Keratinocyte (primary cell): ENCODE measurements at regions not wholly inside any gene's neighbourhood (a gene's known extent, or its start where the extent isn't known, plus 50 kb on each side); places are given as distances from the start of the nearest gene placed in this dataset.

Experiments
- DNase-seq: peaks from one replicate; pipeline ENCODE4 v3.0.0-alpha.2; 2011; ENCODE audit warnings: low read depth, missing footprints, low spot score
- FAIRE-seq: peaks from 2 replicates; lab custom pipeline; 2011; peaks lifted over from hg19 to GRCh38; lab: Jason Lieb, UNC
- H2AFZ ChIP-seq: 2 replicates; pipeline ENCODE4 v1.6.0; 2012; ENCODE audit warnings: low read length, control low read depth, inconsistent platforms; ENCODE audit not compliant: control insufficient read depth
- H3K27ac ChIP-seq: 2 replicates; pipeline ENCODE4 v1.5.1; 2011; ENCODE audit warnings: low read length; ENCODE audit not compliant: control insufficient read depth, insufficient read depth
- H3K27me3 ChIP-seq: 3 replicates; pipeline ENCODE4 v1.6.0; 2011; ENCODE audit warnings: low read length; ENCODE audit not compliant: control insufficient read depth, insufficient read depth; ENCODE audit errors: extremely low read depth
- H3K36me3 ChIP-seq, 2 experiments: 2 replicates in 1 of 2; 3 replicates in 1 of 2; pipeline ENCODE4 v1.5.1; 2011; ENCODE audit warnings: low read length in 2 of 2, mild to moderate bottlenecking in 1 of 2; ENCODE audit not compliant: control insufficient read depth in 2 of 2, insufficient read depth in 2 of 2; ENCODE audit errors: extremely low read depth in 1 of 2
- H3K4me1 ChIP-seq: 3 replicates; pipeline ENCODE4 v1.5.1; 2011; ENCODE audit warnings: low read length; ENCODE audit not compliant: control insufficient read depth, insufficient read depth; ENCODE audit errors: extremely low read depth
- H3K4me2 ChIP-seq: 3 replicates; pipeline ENCODE4 v1.6.0; 2011; ENCODE audit warnings: low read depth, low read length; ENCODE audit not compliant: control insufficient read depth, insufficient read depth; ENCODE audit errors: extremely low read depth
- H3K4me3 ChIP-seq, 3 experiments: fragments of 200-600 bp in 1 of 3; sonication (generic) in 1 of 3; 2 replicates in 2 of 3; 3 replicates in 1 of 3; pipeline ENCODE4 v1.5.1; 2011 to 2016; ENCODE audit warnings: low read length in 3 of 3, mild to moderate bottlenecking in 3 of 3, control low read depth in 2 of 3, inconsistent platforms in 1 of 3, low read depth in 1 of 3, mixed read lengths in 1 of 3, mixed run types in 1 of 3, moderate library complexity in 1 of 3; ENCODE audit not compliant: control insufficient read depth in 2 of 3, insufficient read depth in 2 of 3; ENCODE audit errors: extremely low read depth in 1 of 3
- H3K79me2 ChIP-seq: 2 replicates; pipeline ENCODE4 v1.6.0; 2012; ENCODE audit warnings: low read length; ENCODE audit not compliant: control insufficient read depth, insufficient read depth
- H3K9ac ChIP-seq: 3 replicates; pipeline ENCODE4 v1.6.0; 2011; ENCODE audit warnings: low read length; ENCODE audit not compliant: control insufficient read depth, insufficient read depth; ENCODE audit errors: extremely low read depth
- H3K9me1 ChIP-seq: 3 replicates; pipeline ENCODE4 v1.6.0; 2011; ENCODE audit warnings: low read length; ENCODE audit not compliant: control insufficient read depth, insufficient read depth; ENCODE audit errors: extremely low read depth
- H3K9me3 ChIP-seq: 2 replicates; pipeline ENCODE4 v1.5.1; 2012; ENCODE audit warnings: low read depth, low read length; ENCODE audit not compliant: control insufficient read depth
- H4K20me1 ChIP-seq: 3 replicates; pipeline ENCODE4 v1.6.0; 2011; ENCODE audit warnings: low read length; ENCODE audit not compliant: control insufficient read depth, insufficient read depth; ENCODE audit errors: extremely low read depth
- EZH2 ChIP-seq: IDR thresholded peaks from one replicate; pipeline ENCODE4 v1.6.1; 2012; ENCODE audit warnings: inconsistent platforms, mild to moderate bottlenecking, low read length, moderate library complexity
- dilution Hi-C: fragments of 300-500 bp; cut with MboI; formaldehyde crosslinking; loops from one replicate; pipeline ENCODE4 v1.7.0; 2020; ENCODE audit warnings: low sequenced_read_pairs; ENCODE audit not compliant: extremely low pct_ligation_motif_present
- TF ChIP-seq, protein P1 (sequence below), 3 experiments: IDR thresholded peaks in 1 of 3; conservative IDR thresholded peaks in 1 of 3; optimal IDR thresholded peaks in 1 of 3; 2 replicates in 2 of 3; 3 replicates in 1 of 3; pipeline versions ENCODE3 to v1.5.1; 2011; ENCODE audit warnings: low read length in 3 of 3, mild to moderate bottlenecking in 3 of 3, moderate library complexity in 2 of 3, control low read depth in 1 of 3, inconsistent platforms in 1 of 3; ENCODE audit not compliant: insufficient read depth in 2 of 3; ENCODE audit errors: extremely low read depth in 1 of 3

DNA sequence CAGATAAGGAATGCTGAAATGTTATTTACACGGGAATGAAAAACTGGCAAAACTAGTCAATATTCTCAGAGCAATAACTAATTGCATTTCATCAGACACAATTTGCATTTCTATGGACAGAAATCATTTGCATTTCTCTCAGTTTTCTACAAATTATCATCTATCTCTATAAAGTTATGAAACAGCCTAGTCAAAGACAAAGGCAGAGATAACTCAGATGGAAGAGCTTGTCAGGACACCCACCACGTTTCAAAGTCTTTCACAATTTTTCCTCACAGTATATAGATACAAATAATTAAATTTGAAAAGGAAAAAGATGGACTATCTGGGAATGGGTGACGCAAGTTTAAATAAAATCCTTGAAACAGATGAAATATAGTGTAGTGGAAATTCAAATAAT lies 230.8 kb downstream of the GASK1B start:
- H3K36me3 ChIP-seq: no peaks in the 10 kb centered on the region
- no peak overlapping the region for H3K4me2 ChIP-seq
- no peaks in the 10 kb centered on the region for H3K27me3 ChIP-seq
- H3K9ac ChIP-seq: no peak overlapping the region
- no peak for DNase-seq
- no peaks in the 10 kb centered on the region for H3K4me1 ChIP-seq
- H3K4me3 ChIP-seq: no peak overlapping the region
- no peaks in the 10 kb centered on the region for H3K9me1 ChIP-seq
- TF ChIP-seq, protein P1, sequence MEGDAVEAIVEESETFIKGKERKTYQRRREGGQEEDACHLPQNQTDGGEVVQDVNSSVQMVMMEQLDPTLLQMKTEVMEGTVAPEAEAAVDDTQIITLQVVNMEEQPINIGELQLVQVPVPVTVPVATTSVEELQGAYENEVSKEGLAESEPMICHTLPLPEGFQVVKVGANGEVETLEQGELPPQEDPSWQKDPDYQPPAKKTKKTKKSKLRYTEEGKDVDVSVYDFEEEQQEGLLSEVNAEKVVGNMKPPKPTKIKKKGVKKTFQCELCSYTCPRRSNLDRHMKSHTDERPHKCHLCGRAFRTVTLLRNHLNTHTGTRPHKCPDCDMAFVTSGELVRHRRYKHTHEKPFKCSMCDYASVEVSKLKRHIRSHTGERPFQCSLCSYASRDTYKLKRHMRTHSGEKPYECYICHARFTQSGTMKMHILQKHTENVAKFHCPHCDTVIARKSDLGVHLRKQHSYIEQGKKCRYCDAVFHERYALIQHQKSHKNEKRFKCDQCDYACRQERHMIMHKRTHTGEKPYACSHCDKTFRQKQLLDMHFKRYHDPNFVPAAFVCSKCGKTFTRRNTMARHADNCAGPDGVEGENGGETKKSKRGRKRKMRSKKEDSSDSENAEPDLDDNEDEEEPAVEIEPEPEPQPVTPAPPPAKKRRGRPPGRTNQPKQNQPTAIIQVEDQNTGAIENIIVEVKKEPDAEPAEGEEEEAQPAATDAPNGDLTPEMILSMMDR (optimal IDR thresholded peaks at IDR 0.05 in 1 of 3, IDR thresholded peaks at IDR 0.05 in 1 of 3, conservative IDR thresholded peaks at IDR 0.05 in 1 of 3; ENCODE audit: extremely low read depth in 1 of 3, insufficient read depth in 2 of 3, low read length in 3 of 3): no peak
- TF ChIP-seq EZH2: no peak
- H3K9me3 ChIP-seq: no peaks in the 10 kb centered on the region
- H3K27ac ChIP-seq: no peak overlapping the region
- H3K79me2 ChIP-seq: no peaks in the 10 kb centered on the region
- H2AFZ ChIP-seq: no peak overlapping the region
- H4K20me1 ChIP-seq: no peaks in the 10 kb centered on the region
- FAIRE-seq: no peak
- dilution Hi-C loops: no loop called here

DNA sequence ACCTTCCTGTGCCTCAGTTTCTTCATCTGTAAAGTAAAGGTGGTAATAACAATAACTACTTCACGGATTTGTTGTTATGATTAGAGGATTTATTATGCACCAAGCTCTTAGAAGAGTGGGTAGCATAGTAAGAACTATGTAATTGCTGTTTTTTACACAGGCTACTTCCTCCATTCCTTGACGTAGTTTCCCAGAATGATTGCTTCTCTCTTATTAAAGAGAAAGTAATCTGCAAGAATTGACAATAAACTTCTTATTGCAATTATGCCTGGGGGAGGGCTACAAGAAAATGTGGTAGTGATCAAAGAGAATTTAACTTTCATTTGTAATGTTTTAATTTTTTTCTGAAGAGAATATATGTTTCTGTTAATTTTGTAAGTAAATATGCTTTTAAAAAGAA lies 238.7 kb downstream of the GASK1B start:
- dilution Hi-C loops: no loop called here
- TF ChIP-seq EZH2: no peak
- TF ChIP-seq, protein P1 (optimal IDR thresholded peaks at IDR 0.05 in 1 of 3, IDR thresholded peaks at IDR 0.05 in 1 of 3, conservative IDR thresholded peaks at IDR 0.05 in 1 of 3; ENCODE audit: extremely low read depth in 1 of 3, insufficient read depth in 2 of 3, low read length in 3 of 3): no peak

More for the DNA sequence above, 238.7 kb downstream of the GASK1B start:
- Histone ChIP-seq H3K9me1 (no peaks in the 10 kb centered on the region), H3K4me1 (no peaks in the 10 kb centered on the region), H3K9ac (no peak overlapping the region), H2AFZ (no peak overlapping the region), H4K20me1 (no peaks in the 10 kb centered on the region), H3K4me3 (no peak overlapping the region), H3K27me3 (no peaks in the 10 kb centered on the region), H3K36me3 (no peaks in the 10 kb centered on the region), H3K4me2 (no peak overlapping the region), H3K79me2 (no peaks in the 10 kb centered on the region), H3K27ac (no peak overlapping the region), H3K9me3 (no peaks in the 10 kb centered on the region)
- no peak for DNase-seq
- FAIRE-seq: no peak
